ENCODE measurements at regions not wholly inside any gene's neighbourhood (a gene's known extent, or its start where the extent isn't known, plus 50 kb on each side); places are given as distances from the start of the nearest gene placed in this dataset.

DNA sequence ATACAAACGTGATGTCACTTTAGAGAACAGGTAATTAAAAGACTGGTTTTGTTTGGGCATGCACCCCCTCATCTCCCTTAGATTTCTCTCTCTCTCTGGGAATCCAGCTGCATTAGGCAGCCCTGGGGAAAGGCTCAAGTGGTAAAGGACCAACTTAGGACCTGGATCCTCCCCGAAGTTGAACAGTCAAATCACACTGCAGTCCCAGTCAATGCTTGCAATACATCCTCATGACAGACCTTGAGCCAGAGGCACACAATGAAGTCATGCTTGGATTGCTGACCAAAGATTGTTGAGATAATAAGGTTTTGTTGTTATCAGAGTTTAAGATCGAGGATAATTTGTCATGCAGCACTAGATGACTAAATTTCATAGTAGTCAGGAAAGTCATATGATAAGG lies 1285.8 kb upstream of the NCAM2 start:
- no peak for DNase-seq

GRCh38 chr21:19713313-19713712 lies 1284.9 kb upstream of the NCAM2 start:
- DNase-seq: no peak

GRCh38 chr21:19724081-19724480 lies 1274.1 kb upstream of the NCAM2 start:
- no peak for DNase-seq

DNA sequence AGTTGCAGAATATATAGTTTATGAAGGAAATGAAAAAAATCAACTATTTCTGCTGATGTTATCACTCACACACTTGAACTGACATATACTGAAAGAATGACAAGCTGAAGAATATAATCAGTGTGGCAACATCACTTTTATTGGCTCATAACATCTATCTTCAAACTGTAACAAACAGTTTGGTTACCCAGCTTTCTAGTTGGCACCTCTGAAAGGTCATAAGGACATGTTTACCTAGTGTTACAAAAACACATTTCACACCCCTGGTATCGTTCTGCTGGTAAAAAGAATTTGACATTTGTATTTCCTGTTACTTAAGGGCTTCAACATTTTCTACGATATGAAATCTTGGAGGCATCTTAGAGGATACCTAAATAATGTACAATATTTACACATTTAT lies 1267.0 kb upstream of the NCAM2 start:
- no peak for DNase-seq

GRCh38 chr21:19759836-19760235 lies 1238.4 kb upstream of the NCAM2 start:
- DNase-seq: no peak

- no peak for DNase-seq
Measured at GRCh38 chr21:19767546-19767945, 1230.7 kb upstream of the NCAM2 start.

DNA sequence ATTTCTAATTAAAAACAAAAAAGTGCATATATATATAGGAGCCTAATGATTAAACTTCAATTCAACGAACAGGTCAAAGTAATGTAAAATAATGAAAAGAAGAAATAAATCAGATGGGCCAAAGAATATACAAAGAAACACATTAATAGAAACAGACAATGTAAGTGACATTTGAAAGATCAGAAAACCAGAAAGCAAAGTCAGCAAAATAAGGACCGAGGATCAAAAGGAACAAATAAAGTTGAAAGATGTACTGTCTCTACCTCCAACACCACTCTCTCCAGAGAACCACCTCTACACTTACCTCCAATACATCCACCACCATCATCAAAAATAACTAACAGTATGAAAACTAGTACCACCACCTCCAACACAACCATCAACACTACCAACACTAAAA lies 1226.3 kb upstream of the NCAM2 start:
- DNase-seq: no peak

- DNase-seq: no peak
Measured at GRCh38 chr21:19776076-19776475, 1222.1 kb upstream of the NCAM2 start.

GRCh38 chr21:19781881-19782652 lies 1216.1 kb upstream of the NCAM2 start:
- DNase-seq: no peak

GRCh38 chr21:19785941-19786340 lies 1212.3 kb upstream of the NCAM2 start:
- no peak for DNase-seq

DNA sequence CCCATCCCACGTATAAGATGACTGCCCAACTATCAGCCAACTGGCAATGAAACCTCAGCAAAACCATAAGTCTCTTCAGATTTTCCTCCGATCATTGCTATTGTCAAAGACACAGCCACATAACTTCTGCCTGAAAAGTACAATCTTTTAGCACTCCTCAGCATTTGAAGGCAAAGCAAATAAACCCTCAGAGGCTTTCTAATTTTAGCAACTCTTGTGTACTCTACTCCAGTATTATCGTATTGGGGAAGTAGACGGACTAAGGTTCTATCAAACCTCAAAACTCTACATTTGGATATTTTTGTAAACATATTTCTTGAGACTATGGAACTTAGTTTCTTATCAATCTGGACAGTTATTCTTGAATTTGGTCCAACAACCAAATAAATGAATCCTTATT lies 1206.2 kb upstream of the NCAM2 start:
- no peak for DNase-seq

- no peak for DNase-seq
Measured at GRCh38 chr21:19807201-19807600, 1191.0 kb upstream of the NCAM2 start.

DNA sequence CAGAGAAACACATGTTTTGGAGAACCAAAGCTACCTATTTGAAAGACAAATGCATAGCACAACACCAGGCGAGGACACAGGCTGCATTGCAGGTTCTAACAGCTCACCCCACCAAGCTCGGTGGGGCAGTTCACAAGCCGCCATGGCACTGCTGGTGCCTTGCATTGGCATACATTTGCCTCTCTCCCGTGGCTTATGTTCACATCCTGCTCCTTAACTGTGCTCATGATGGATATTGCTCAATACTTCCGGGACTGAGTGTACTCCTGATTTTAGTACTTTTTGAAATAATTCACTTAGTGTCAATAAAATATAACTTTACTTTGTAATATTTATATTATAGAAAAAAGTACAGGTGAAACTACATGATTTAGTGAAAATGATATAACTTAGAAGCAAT lies 1187.4 kb upstream of the NCAM2 start:
- no peak for DNase-seq

GRCh38 chr21:19830446-19830845 lies 1167.8 kb upstream of the NCAM2 start:
- DNase-seq: no peak

- no peak for DNase-seq
Measured at GRCh38 chr21:19832551-19832950, 1165.7 kb upstream of the NCAM2 start.

DNA sequence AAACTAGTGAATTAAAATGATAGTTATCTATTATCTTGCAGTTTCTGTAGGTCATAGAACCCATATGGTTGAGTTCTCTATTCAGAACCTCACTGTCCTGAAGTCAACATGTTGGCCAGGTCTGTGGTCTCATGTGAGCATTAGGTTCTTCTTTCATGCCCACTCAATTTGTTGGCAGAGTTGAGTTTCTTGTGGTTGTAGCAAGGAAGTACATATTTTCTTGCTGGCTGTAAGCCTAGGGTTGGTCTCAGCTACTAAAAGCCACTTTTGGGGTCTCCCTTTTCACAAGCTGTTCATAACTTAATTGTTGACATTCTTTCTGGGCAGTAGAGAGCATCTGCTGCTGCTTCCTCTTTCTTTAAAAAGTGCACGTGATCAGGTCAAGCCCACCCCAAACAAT lies 1165.1 kb upstream of the NCAM2 start:
- DNase-seq: no peak

DNA sequence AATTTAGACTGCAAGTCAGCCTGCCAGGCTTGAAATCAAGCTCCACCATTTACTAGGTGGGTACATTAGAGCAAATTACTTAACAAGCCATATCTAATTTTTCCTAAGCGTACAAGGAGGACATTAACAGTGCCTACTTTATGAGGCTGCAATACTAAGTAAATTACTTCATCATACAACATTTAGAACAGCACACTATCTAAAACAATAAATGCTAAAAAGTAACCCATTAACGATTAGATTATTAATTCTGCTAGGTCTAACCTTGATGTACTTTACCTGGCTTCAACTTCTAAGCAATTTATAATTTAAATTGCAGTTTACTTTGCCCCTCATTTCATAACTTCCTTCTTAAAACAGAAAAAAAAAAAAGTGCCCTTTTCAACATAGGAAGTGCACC lies 1155.6 kb upstream of the NCAM2 start:
- DNase-seq: no peak

GRCh38 chr21:19844334-19844733 lies 1153.9 kb upstream of the NCAM2 start:
- DNase-seq: no peak

DNA sequence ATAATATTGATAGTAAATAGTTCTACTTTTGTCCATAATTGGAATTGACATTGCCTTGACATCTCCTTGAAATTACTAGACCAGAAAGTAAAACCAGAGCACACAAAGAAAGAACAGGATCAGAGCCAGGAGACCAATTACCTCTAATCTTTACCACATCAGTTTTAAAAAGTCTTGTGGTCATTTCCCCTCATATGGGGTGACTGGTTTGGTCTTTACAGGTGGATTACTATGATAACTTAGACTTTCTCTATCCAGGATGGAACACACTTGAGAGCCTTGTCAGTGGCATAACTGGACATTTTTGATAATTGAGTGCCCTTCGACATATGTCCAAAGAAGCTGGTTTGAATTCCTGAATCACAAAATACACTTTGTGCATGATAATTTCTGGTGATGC lies 1148.1 kb upstream of the NCAM2 start:
- DNase-seq: no peak

- no peak for DNase-seq
Measured at GRCh38 chr21:19853061-19853460, 1145.1 kb upstream of the NCAM2 start.

DNA sequence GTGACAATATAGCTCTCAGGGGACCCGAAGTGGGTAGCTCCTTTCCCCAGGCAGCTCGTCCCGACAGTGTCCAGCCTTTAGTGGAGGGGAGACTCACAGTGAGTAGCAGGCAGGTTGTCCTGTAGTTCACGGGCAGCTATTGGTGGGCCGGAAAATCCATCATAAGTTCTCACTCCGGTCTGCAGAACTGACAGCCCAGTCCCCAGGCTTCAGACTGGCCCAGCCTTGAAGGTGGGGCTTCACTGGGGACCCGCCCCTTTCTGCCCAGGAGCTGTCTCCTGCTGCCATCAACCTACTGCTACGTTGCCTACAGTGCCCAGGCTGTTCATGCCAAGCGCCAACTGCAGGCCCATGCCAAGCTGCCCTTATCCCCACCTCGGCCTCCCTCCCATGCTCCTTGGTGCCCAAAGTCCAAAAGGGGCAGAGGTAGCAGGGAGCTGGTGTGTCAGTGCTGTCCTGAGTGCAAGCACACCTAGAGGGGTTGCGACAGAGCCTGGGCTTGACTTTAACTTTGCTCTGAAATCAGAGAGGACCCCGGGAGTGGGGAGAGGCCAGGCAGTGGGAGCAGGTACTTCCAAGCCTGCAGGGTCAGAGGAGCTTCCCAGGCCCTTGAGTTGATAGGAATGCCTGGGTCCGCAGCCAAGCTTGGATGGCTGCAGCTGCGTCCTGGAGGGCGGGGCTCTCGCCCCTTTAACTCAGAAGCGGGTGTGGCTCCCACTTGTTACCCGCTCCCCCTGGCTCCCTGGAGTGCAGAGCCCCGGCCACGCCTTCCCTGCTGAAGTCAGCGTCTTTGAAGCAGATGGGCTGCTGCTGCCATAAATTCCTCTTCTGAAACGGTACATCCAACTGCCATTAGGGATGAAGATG lies 1144.3 kb upstream of the NCAM2 start:
- DNase-seq: no peak

GRCh38 chr21:19855522-19855921 lies 1142.7 kb upstream of the NCAM2 start:
- no peak for DNase-seq

DNA sequence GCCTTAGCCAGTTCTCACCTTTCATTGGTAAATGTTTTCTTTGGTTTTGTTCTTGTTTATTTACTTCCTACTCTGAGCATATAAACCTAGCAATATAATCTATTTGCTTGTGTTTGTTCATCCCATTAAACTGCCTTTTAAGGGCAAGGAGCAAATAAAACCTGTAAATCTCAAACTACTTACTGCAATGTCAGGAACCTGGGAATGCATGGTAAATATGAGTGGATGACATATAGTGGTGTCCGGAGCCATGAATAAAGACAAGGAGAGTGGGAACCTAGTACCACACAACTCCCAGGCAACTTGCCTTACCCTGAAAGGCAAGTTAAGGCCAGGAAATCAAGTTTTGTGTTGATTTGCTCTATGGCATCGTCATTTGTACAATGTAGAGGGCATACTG lies 1133.7 kb upstream of the NCAM2 start:
- no peak for DNase-seq

DNA sequence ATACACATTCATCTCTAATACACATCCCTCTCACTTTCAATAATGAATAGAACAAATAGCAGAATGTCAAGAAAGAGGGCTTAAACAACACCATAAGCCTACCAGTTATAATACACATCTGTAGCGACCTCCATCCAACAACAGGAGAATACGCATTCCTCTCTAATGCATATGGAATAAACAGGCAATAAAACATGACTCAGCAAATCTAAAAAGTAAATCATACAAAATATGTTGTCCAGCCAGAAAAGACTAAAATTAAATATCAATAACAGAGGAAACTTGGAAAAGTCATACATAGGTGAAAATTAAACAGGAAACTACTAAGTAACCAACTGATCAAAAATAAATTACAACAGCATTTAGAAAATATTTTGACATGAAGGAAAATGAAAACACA lies 1127.5 kb upstream of the NCAM2 start:
- no peak for DNase-seq

Data from NCI-H1436 (cell line).